Cardiac septum (tissue), 1 donor: ENCODE measurements at regions not wholly inside any gene's neighbourhood (a gene's known extent, or its start where the extent isn't known, plus 50 kb on each side); places are given as distances from the start of the nearest gene placed in this dataset.

Experiments used
- DNase-seq: peaks from one replicate; pipeline ENCODE4 v3.0.0-alpha.2; 2020; ENCODE audit warnings: low spot score
- intact Hi-C: fragments of 100-400 bp; cut with DNase I; formaldehyde crosslinking; loops from one replicate; pipeline ENCODE4 v1.14.0; 2022
- donor health status: DM: no; HTN: no; CAD: no.

GRCh38 chr14:26056036-26056616, 541.7 kb downstream of the NOVA1 start:
- DNase-seq: no peak
- intact Hi-C loops: no loop called here

GRCh38 chr14:26032348-26032747, 565.5 kb downstream of the NOVA1 start:
- no peak for DNase-seq
- intact Hi-C loops: no loop called here

GRCh38 chr14:26026384-26026783, 571.4 kb downstream of the NOVA1 start:
- DNase-seq: no peak
- intact Hi-C loops: no loop called here

- DNase-seq: no peak
- intact Hi-C loops: no loop called here
Measured at GRCh38 chr14:26023967-26024366, 573.9 kb downstream of the NOVA1 start.

GRCh38 chr14:26021759-26022158, 576.1 kb downstream of the NOVA1 start:
- no peak for DNase-seq
- intact Hi-C loops: no loop called here

- no peak for DNase-seq
- intact Hi-C loops: no loop called here
Measured at GRCh38 chr14:26017270-26017669, 580.6 kb downstream of the NOVA1 start.

- intact Hi-C loops: no loop called here
Measured at GRCh38 chr14:26008290-26008689, 589.5 kb downstream of the NOVA1 start.

GRCh38 chr14:26004342-26004741, 593.5 kb downstream of the NOVA1 start:
- DNase-seq: no peak
- intact Hi-C loops: no loop called here

More at GRCh38 chr14:26008290-26008689, 589.5 kb downstream of the NOVA1 start:
- no peak for DNase-seq

- intact Hi-C loops: no loop called here
- no peak for DNase-seq
Measured at GRCh38 chr14:25993830-25994229, 604.0 kb downstream of the NOVA1 start.

GRCh38 chr14:25988536-25988935, 609.3 kb downstream of the NOVA1 start:
- no peak for DNase-seq
- intact Hi-C loops: no loop called here

- no peak for DNase-seq
- intact Hi-C loops: no loop called here
Measured at GRCh38 chr14:25955772-25956171, 642.1 kb downstream of the NOVA1 start.

- DNase-seq: no peak
- intact Hi-C loops: no loop called here
Measured at GRCh38 chr14:25953532-25954139, 644.2 kb downstream of the NOVA1 start.

GRCh38 chr14:25945746-25946145, 652.1 kb downstream of the NOVA1 start:
- intact Hi-C loops: no loop called here
- DNase-seq: no peak

GRCh38 chr14:25944020-25944419, 653.8 kb downstream of the NOVA1 start:
- intact Hi-C loops: no loop called here
- DNase-seq: no peak

- intact Hi-C loops: no loop called here
- DNase-seq: no peak
Measured at GRCh38 chr14:25943329-25943728, 654.5 kb downstream of the NOVA1 start.

- DNase-seq: no peak
- intact Hi-C loops: no loop called here
Measured at GRCh38 chr14:25942090-25942489, 655.7 kb downstream of the NOVA1 start.

GRCh38 chr14:25933731-25934130, 664.1 kb downstream of the NOVA1 start:
- intact Hi-C loops: no loop called here
- DNase-seq: no peak

GRCh38 chr14:25929881-25930615, 667.8 kb downstream of the NOVA1 start:
- intact Hi-C loops: no loop called here
- no peak for DNase-seq

- DNase-seq: no peak
- intact Hi-C loops: no loop called here
Measured at GRCh38 chr14:25911831-25912230, 686.0 kb downstream of the NOVA1 start.

GRCh38 chr14:25909045-25909747, 688.6 kb downstream of the NOVA1 start:
- DNase-seq: no peak

More at GRCh38 chr14:25909045-25909747, 688.6 kb downstream of the NOVA1 start:
- intact Hi-C loops: no loop called here
